GM10248 (cell line): ENCODE measurements at regions not wholly inside any gene's neighbourhood (a gene's known extent, or its start where the extent isn't known, plus 50 kb on each side); places are given as distances from the start of the nearest gene placed in this dataset.
A peak's percentile ranks its signal among the peaks of the same experiment; 100 is the strongest.
"Not testable (repeated sequence)": the region's sequence is repeated elsewhere in the genome, so short reads cannot be mapped to it uniquely, and the experiment has no call there.

Experiments
- CTCF ChIA-PET: fragments of 300-600 bp; sonication (Branson Sonifier 250); formaldehyde crosslinking; extraction: SDS; loops from one replicate; lab custom pipeline; 2021; ENCODE audit warnings: antibody characterized with exemption; lab: Yijun Ruan, JAX
- POLR2A ChIA-PET: fragments of 350-650 bp; sonication (Branson Sonifier 250); formaldehyde crosslinking; extraction: SDS; loops from one replicate; lab custom pipeline; 2020; ENCODE audit warnings: antibody characterized with exemption; lab: Yijun Ruan, JAX
- DNase-seq: peaks from one replicate; pipeline ENCODE4 v3.0.0; 2012; ENCODE audit errors: extremely low spot score
- TF ChIP-seq, protein P1 (sequence below): IDR thresholded peaks from 2 replicates; pipeline ENCODE4 v1.5.1; 2012; ENCODE audit warnings: mild to moderate bottlenecking, low read depth; ENCODE audit errors: extremely low read depth, missing control alignments, control extremely low read depth

DNA sequence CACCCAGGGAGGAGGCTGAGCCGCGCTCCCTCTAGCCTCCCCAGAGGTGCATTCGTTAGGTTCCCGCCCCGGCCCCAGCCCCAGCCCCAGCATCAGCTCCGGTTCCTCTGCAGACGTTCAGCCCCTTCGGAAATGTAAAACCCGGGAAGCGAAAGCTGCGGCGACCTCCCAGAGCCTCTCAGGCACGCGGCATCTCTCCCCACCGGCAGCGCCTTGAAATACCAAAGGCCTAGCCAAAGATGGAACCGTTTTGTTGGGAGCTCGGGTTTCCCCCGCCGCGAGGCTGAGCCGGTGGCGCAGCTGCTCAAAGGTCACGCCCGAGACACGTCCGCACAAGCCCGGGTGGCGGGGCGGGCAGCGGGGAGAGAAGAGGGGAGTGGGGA, 77.8 kb upstream of the HES1 start:
- peak; percentile 73 for DNase-seq
- ChIA-PET POLR2A (interaction anchor here (0.5 kb wide), 1 partner anchor 244 kb away, joined by 3 read pairs; no protein-coding TSS in a partner anchor), CTCF (interaction anchor here (1.2 to 3.1 kb wide), 4 partner anchors 12 to 46 kb away, joined by 3 to 17 read pairs (median 6); no protein-coding TSS in a partner anchor)
- TF ChIP-seq, protein P1, sequence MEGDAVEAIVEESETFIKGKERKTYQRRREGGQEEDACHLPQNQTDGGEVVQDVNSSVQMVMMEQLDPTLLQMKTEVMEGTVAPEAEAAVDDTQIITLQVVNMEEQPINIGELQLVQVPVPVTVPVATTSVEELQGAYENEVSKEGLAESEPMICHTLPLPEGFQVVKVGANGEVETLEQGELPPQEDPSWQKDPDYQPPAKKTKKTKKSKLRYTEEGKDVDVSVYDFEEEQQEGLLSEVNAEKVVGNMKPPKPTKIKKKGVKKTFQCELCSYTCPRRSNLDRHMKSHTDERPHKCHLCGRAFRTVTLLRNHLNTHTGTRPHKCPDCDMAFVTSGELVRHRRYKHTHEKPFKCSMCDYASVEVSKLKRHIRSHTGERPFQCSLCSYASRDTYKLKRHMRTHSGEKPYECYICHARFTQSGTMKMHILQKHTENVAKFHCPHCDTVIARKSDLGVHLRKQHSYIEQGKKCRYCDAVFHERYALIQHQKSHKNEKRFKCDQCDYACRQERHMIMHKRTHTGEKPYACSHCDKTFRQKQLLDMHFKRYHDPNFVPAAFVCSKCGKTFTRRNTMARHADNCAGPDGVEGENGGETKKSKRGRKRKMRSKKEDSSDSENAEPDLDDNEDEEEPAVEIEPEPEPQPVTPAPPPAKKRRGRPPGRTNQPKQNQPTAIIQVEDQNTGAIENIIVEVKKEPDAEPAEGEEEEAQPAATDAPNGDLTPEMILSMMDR, result no peak

DNA sequence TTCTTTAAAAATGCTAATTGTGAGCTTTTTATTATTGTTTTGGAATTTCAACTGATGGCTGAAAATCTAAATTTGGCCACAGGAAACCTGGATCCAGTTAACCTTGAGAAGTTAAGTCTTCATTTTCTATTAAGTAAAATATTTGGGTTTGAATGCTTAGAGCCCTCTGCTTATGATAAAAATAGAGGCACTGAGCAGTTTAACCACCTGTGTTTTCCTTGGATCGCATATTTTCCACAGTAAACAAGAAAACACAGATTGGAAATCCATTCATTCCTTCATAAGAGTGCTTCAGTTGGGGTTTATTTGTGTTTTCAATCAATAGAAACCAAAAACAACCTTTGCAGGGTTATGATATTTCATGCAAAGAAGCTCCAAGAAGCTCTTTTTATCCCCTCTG, 77.2 kb upstream of the HES1 start:
- TF ChIP-seq, protein P1, result no peak
- ChIA-PET CTCF (interaction anchor here (1.2 to 3.1 kb wide), 6 partner anchors 12 to 45 kb away, joined by 3 to 17 read pairs (median 4); no protein-coding TSS in a partner anchor), POLR2A (no interaction called here)
- DNase-seq, result no peak

DNA sequence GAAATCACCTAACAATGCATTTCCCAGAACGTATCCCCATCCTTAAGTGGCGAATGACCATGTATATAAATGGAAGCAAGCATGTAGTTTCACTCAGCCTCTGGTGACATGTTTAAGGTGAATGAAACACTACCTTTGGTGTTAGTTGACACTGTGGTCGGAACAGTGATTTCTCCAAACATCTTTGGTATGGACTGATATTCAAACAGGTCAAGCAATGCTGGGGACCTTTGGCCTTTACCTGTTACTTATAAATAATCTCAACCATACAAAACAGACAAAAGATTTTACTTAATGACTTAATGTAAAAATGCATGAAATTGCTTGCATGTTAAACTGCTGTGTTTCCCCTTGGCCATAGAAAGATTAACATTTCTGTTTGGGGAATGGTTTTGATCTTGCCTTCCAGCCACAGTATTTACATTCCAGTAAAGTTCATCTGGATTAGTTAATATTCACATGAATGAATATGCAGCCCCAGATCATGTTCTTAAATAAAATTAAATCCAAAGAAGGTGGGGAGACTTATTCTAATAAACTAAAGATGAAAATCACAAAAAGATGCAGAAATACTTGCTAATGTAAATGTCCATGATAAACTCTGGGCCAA, 74.4 kb upstream of the HES1 start:
- ChIA-PET CTCF (no interaction called here), POLR2A (no interaction called here)
- TF ChIP-seq, protein P1, result no peak
- DNase-seq, result no peak

DNA sequence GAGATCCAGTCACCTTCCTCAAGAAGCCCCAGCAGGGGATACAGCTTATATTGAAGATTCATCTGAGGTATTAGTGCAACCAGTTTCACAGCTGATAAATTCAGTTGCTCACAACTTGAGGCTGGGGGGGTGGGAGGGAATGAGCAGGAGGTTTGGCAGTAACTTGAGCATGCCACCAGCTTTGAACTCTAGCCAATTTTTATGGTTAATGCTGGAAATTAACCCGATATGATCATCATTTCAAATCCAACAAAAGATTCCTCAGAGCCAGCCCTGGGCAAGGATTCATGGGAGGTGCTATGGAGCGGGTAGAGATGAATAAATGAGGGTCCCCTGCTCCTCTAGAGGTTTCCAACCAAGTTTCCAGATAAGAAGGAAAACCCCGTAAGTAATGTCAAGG, 73.1 kb upstream of the HES1 start:
- no peak for DNase-seq
- POLR2A ChIA-PET, result interaction anchor here (0.6 kb wide), 1 partner anchor 364 kb away, joined by 3 read pairs; no protein-coding TSS in a partner anchor
- TF ChIP-seq, protein P1, result no peak
- CTCF ChIA-PET, result no interaction called here

DNA sequence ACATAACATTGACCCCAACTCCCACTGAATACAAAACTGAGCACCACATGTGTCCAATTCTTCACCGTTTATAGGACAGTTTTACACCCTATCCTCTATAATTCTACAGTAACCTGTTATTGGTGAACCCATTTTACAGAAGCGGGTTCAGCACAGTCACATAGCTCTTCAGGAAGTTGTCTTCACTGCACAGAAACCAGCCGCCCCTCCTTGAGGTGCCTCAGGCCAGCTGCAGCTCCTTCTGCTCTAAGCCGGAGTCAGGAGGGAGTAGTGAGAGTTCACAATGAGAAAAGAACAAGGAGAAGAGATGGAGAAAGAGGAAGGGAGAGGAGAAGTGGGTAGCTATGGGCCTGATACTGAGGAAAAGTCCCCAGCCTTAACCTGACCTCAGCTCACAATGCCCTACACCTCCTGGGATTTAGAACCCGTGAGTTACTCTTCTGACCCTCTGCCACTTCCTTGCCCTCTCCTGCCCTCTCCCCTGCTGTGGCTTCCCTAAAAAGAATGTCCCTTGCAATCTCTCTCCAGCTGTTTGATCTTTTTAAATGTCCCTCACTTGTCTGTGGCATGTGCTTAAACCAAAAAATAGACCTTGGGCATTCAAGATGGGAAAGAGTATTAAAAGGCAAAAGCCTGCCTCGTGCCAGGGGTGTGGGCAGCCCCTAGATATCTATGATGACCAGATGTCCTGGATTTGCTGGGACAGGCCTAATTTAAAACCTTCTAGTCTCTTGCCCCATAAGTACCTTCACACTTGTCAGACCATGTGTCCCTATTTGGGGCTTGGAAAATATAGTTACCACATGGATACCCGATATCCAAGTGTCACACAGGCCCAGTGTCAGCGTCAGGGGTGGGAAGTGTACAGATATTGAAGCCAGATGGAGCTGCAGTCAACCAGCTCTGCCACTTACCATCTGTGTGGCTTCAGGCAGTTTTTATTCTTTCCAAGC, 71.3 kb upstream of the HES1 start:
- TF ChIP-seq, protein P1, result no peak
- DNase-seq, result no peak
- CTCF ChIA-PET, result interaction anchor here (0.9 kb wide), 1 partner anchor 95 kb away, joined by 3 read pairs; no protein-coding TSS in a partner anchor
- POLR2A ChIA-PET, result no interaction called here

DNA sequence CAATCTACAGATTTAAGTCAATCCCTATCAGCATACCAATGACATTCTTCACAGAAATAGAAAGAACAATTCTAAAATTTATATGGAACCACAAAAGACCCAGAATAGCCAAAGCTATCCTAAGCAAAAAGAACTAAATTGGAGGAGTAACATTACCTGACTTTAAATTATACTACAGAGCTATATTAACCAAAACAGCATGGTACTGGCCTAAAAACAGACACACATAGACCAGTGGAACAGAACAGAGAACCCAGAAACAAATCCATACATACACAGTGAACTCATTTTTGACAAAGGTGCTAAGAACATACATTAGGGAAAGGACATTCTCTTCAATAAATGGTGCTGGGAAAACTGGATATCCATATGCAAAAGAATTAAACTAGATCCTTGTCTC, 68.6 kb upstream of the HES1 start:
- POLR2A ChIA-PET, DNase-seq: not testable (repeated sequence)
- CTCF ChIA-PET, result interaction anchor here (1.5 to 1.6 kb wide), 2 partner anchors 12 to 14 kb away, joined by 4 read pairs; no protein-coding TSS in a partner anchor
